ENCODE measurements at regions not wholly inside any gene's neighbourhood (a gene's known extent, or its start where the extent isn't known, plus 50 kb on each side); places are given as distances from the start of the nearest gene placed in this dataset.

DNA sequence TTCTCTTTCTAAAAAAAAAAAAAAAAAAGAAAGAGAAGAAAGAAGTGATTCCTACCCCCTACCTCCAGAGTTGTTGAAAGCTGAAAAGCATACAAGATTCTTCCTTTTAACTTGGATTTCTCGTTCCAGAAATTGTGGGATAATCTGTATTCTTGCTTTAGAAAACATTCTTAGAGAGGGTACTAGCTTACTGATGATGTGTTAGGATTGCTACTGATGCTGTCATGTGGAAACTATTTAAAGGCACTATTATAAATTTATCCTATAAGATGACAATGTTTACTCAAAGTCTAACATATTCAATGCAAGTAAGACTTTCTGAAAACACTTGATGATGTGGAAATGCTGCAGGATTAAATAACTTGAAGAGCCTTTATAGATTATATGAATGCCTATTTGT, 204.0 kb upstream of the PUDP start:
- TF ChIP-seq EZH2 (IDR thresholded peaks at IDR 0.05; ENCODE audit: low read length), result no peak
- TF ChIP-seq, protein P1, sequence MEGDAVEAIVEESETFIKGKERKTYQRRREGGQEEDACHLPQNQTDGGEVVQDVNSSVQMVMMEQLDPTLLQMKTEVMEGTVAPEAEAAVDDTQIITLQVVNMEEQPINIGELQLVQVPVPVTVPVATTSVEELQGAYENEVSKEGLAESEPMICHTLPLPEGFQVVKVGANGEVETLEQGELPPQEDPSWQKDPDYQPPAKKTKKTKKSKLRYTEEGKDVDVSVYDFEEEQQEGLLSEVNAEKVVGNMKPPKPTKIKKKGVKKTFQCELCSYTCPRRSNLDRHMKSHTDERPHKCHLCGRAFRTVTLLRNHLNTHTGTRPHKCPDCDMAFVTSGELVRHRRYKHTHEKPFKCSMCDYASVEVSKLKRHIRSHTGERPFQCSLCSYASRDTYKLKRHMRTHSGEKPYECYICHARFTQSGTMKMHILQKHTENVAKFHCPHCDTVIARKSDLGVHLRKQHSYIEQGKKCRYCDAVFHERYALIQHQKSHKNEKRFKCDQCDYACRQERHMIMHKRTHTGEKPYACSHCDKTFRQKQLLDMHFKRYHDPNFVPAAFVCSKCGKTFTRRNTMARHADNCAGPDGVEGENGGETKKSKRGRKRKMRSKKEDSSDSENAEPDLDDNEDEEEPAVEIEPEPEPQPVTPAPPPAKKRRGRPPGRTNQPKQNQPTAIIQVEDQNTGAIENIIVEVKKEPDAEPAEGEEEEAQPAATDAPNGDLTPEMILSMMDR (optimal IDR thresholded peaks at IDR 0.05 in 1 of 3, IDR thresholded peaks at IDR 0.05 in 1 of 3, conservative IDR thresholded peaks at IDR 0.05 in 1 of 3; ENCODE audit: extremely low read depth in 1 of 3, insufficient read depth in 2 of 3, low read length in 3 of 3), result no peak

All from keratinocyte (primary cell).